Activated naive CD8-positive, alpha-beta T cell treated with anti-CD3 and anti-CD28 coated beads for 36 hours (primary cell): ENCODE measurements at regions not wholly inside any gene's neighbourhood (a gene's known extent, or its start where the extent isn't known, plus 50 kb on each side); places are given as distances from the start of the nearest gene placed in this dataset.

Experiments
- DNase-seq: peaks from one replicate; pipeline ENCODE4 v3.0.0; 2021
- H3K27ac Mint-ChIP-seq: one replicate; pipeline ENCODE4 v1.8.0; 2022; ENCODE audit warnings: mild to moderate bottlenecking, moderate library complexity, mixed read lengths
- H3K27me3 Mint-ChIP-seq: one replicate; pipeline ENCODE4 v1.8.0; 2022; ENCODE audit warnings: mild to moderate bottlenecking, mixed read lengths
- H3K36me3 Mint-ChIP-seq: one replicate; pipeline ENCODE4 v1.8.0; 2021; ENCODE audit warnings: mild to moderate bottlenecking, mixed read lengths
- H3K4me1 Mint-ChIP-seq: one replicate; pipeline ENCODE4 v1.8.0; 2021; ENCODE audit warnings: mixed read lengths
- H3K4me3 Mint-ChIP-seq: one replicate; pipeline ENCODE4 v1.8.0; 2022; ENCODE audit warnings: mild to moderate bottlenecking, moderate library complexity, mixed read lengths
- H3K9me3 Mint-ChIP-seq: one replicate; pipeline ENCODE4 v1.8.0; 2022; ENCODE audit warnings: mixed read lengths

- Mint-ChIP-seq H3K27me3 (peaks cover 8% of the 10 kb centered on the region), H3K36me3 (no peaks in the 10 kb centered on the region), H3K4me1 (no peaks in the 10 kb centered on the region), H3K4me3 (no peak overlapping the region), H3K27ac (no peak overlapping the region), H3K9me3 (no peaks in the 10 kb centered on the region)
- DNase-seq: no peak
These were observed 84.4 kb downstream of the PTGR3 start for GRCh38 chr18:75124551-75124950.

GRCh38 chr18:75123113-75123512 is 85.8 kb downstream of the PTGR3 start:
- Mint-ChIP-seq H3K9me3 (no peaks in the 10 kb centered on the region), H3K27ac (no peak overlapping the region), H3K4me3 (no peak overlapping the region), H3K4me1 (no peaks in the 10 kb centered on the region), H3K27me3 (peaks cover 8% of the 10 kb centered on the region), H3K36me3 (no peaks in the 10 kb centered on the region)
- DNase-seq: no peak

GRCh38 chr18:75122334-75122958 is 86.5 kb downstream of the PTGR3 start:
- H3K27me3 Mint-ChIP-seq: peaks cover 8% of the 10 kb centered on the region

GRCh38 chr18:75121266-75121665 is 87.7 kb downstream of the PTGR3 start:
- Mint-ChIP-seq H3K27me3 (peaks cover 3% of the 10 kb centered on the region), H3K36me3 (no peaks in the 10 kb centered on the region), H3K4me1 (no peaks in the 10 kb centered on the region), H3K4me3 (no peak overlapping the region), H3K9me3 (no peaks in the 10 kb centered on the region), H3K27ac (no peak overlapping the region)
- DNase-seq: no peak

More at GRCh38 chr18:75122334-75122958, 86.5 kb downstream of the PTGR3 start:
- DNase-seq: no peak
- Mint-ChIP-seq H3K4me3 (no peak overlapping the region), H3K36me3 (no peaks in the 10 kb centered on the region), H3K27ac (no peak overlapping the region), H3K9me3 (no peaks in the 10 kb centered on the region), H3K4me1 (no peaks in the 10 kb centered on the region)

- Mint-ChIP-seq H3K4me1 (no peaks in the 10 kb centered on the region), H3K27ac (no peak overlapping the region), H3K9me3 (no peaks in the 10 kb centered on the region), H3K36me3 (no peaks in the 10 kb centered on the region), H3K4me3 (no peak overlapping the region), H3K27me3 (no peaks in the 10 kb centered on the region)
- no peak for DNase-seq
These were observed 88.4 kb downstream of the PTGR3 start for GRCh38 chr18:75120521-75120920.

- H3K9me3 Mint-ChIP-seq: no peaks in the 10 kb centered on the region
- H3K36me3 Mint-ChIP-seq: no peaks in the 10 kb centered on the region
- no peak overlapping the region for H3K4me3 Mint-ChIP-seq
- no peak overlapping the region for H3K27ac Mint-ChIP-seq
- H3K27me3 Mint-ChIP-seq: no peaks in the 10 kb centered on the region
- DNase-seq: no peak
- H3K4me1 Mint-ChIP-seq: peaks cover 5% of the 10 kb centered on the region
These were observed 92.1 kb downstream of the PTGR3 start for GRCh38 chr18:75116809-75117208.

GRCh38 chr18:75116165-75116564 is 92.8 kb downstream of the PTGR3 start:
- H3K4me3 Mint-ChIP-seq: no peak overlapping the region
- peaks cover 5% of the 10 kb centered on the region for H3K4me1 Mint-ChIP-seq
- no peaks in the 10 kb centered on the region for H3K36me3 Mint-ChIP-seq
- H3K9me3 Mint-ChIP-seq: no peaks in the 10 kb centered on the region
- H3K27ac Mint-ChIP-seq: no peak overlapping the region
- DNase-seq: no peak
- H3K27me3 Mint-ChIP-seq: no peaks in the 10 kb centered on the region

- no peak overlapping the region for H3K27ac Mint-ChIP-seq
- H3K4me1 Mint-ChIP-seq: peaks cover 5% of the 10 kb centered on the region
- H3K4me3 Mint-ChIP-seq: no peak overlapping the region
- no peak for DNase-seq
- H3K27me3 Mint-ChIP-seq: no peaks in the 10 kb centered on the region
- H3K9me3 Mint-ChIP-seq: no peaks in the 10 kb centered on the region
- no peaks in the 10 kb centered on the region for H3K36me3 Mint-ChIP-seq
These were observed 93.4 kb downstream of the PTGR3 start for GRCh38 chr18:75115514-75115913.
